Adrenal gland (tissue), 9 donors: ENCODE measurements at regions not wholly inside any gene's neighbourhood (a gene's known extent, or its start where the extent isn't known, plus 50 kb on each side); places are given as distances from the start of the nearest gene placed in this dataset.

ENCODE experiments used
- DNase-seq, 7 donors: peaks; one replicate each; pipeline ENCODE4 v3.0.0-alpha.2; 2019 to 2020
- H3K27ac ChIP-seq, 5 donors: fragments of 200-600 bp; sonication (generic) in 4 of 5; 1 replicate in 3 of 5; 2 replicates in 2 of 5; pipeline versions ENCODE4 v1.5.1 to v1.8.0; 2016 to 2020; ENCODE audit warnings: mild to moderate bottlenecking in 1 of 5
- H3K27me3 ChIP-seq: fragments of 200-600 bp; 2 replicates; pipeline ENCODE4 v1.8.0; 2021
- H3K36me3 ChIP-seq, 2 donors: fragments of 200-600 bp; replicated peaks in 1 of 2; 1 replicate in 1 of 2; 2 replicates in 1 of 2; pipeline versions ENCODE4 v1.5.1 to v1.8.0; 2018 to 2022
- H3K4me1 ChIP-seq, 2 donors: fragments of 200-600 bp; replicated peaks in 1 of 2; 1 replicate in 1 of 2; 2 replicates in 1 of 2; pipeline versions ENCODE4 v1.5.1 to v1.8.0; 2018 to 2021
- H3K4me3 ChIP-seq, 4 donors: fragments of 200-600 bp; sonication (generic) in 3 of 4; one replicate each; pipeline ENCODE4 v1.5.1; 2016 to 2018
- H3K9me3 ChIP-seq, 3 donors: fragments of 200-600 bp; sonication (generic) in 1 of 3; replicated peaks in 1 of 3; 1 replicate in 2 of 3; 2 replicates in 1 of 3; pipeline versions ENCODE4 v1.5.1 to v1.8.0; 2016 to 2021
- POLR2A ChIP-seq, 2 donors: fragments of 450-650 bp; IDR thresholded peaks; one replicate each; pipeline ENCODE4 v1.6.1; 2017; ENCODE audit warnings: antibody characterized with exemption in 2 of 2, mild to moderate bottlenecking in 2 of 2, moderate library complexity in 1 of 2
- WGBS, 4 donors: extraction: QIAGEN DNeasy Blood & Tissue Kit in 2 of 4; methylation state at CpG; one replicate each; pipeline versions ENCODE4 v1.1.5 to v1.1.7; 2013 to 2017; 5-methylcytosine and 5-hydroxymethylcytosine counted together
- intact Hi-C, 2 donors: fragments of 100-400 bp; cut with DNase I; formaldehyde crosslinking; loops; one replicate each; pipeline versions ENCODE4 v1.14.1 to v1.15.0; 2022 to 2023
- TF ChIP-seq, protein P1 (sequence below), 6 experiments: fragments of 450-650 bp in 4 of 6; fragments of 200-600 bp in 2 of 6; sonication (generic) in 1 of 6; IDR thresholded peaks; 1 replicate in 5 of 6; 2 replicates in 1 of 6; pipeline versions ENCODE4 v1.5.1 to v1.8.0; 2016 to 2021; ENCODE audit warnings: antibody characterized with exemption in 6 of 6, mild to moderate bottlenecking in 2 of 6, moderate library complexity in 1 of 6
- donor health status: healthy with polysubstance abuse.
- donor health status: Bipolar disorder and iron deficiency.
- donor health status: DM: yes; HTN: yes; CAD: no.
- donor health status: DM: no; HTN: no; CAD: no.
- donor health status: DM: no; HTN: no; CAD: no.

DNA sequence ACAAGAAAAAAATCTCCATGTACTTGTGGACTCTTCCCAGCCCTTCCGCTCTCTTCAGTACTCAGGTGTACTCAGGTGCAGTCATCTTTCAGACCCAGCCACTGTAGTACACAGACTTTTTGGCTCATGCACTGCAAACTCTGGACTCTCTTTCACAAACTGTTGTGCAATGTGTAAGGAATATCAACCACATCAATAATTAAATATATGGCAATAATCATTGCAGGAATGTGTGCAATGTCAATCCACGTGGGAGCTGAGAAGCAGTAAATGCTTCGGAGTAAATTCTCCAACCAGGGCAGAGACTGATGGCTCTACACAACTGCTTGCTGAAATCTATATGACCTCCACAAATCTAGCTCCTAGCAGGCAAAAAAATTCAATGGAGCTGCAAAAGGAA lies 287.3 kb upstream of the COL8A1 start:
- no peak overlapping the region for H3K27ac ChIP-seq
- 66 to 74% (median 68%) methylated on average over 3 of the region's 3 CpGs for WGBS, 4 donors
- no peak for DNase-seq
- H3K4me3 ChIP-seq: no peak overlapping the region
- H3K9me3 ChIP-seq: no peaks in the 10 kb centered on the region
- TF ChIP-seq, protein P1, sequence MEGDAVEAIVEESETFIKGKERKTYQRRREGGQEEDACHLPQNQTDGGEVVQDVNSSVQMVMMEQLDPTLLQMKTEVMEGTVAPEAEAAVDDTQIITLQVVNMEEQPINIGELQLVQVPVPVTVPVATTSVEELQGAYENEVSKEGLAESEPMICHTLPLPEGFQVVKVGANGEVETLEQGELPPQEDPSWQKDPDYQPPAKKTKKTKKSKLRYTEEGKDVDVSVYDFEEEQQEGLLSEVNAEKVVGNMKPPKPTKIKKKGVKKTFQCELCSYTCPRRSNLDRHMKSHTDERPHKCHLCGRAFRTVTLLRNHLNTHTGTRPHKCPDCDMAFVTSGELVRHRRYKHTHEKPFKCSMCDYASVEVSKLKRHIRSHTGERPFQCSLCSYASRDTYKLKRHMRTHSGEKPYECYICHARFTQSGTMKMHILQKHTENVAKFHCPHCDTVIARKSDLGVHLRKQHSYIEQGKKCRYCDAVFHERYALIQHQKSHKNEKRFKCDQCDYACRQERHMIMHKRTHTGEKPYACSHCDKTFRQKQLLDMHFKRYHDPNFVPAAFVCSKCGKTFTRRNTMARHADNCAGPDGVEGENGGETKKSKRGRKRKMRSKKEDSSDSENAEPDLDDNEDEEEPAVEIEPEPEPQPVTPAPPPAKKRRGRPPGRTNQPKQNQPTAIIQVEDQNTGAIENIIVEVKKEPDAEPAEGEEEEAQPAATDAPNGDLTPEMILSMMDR (IDR thresholded peaks at IDR 0.05): no peak
- H3K27me3 ChIP-seq: no peaks in the 10 kb centered on the region
- intact Hi-C loops: no loop called here
- H3K4me1 ChIP-seq: no peaks in the 10 kb centered on the region
- no peaks in the 10 kb centered on the region for H3K36me3 ChIP-seq

DNA sequence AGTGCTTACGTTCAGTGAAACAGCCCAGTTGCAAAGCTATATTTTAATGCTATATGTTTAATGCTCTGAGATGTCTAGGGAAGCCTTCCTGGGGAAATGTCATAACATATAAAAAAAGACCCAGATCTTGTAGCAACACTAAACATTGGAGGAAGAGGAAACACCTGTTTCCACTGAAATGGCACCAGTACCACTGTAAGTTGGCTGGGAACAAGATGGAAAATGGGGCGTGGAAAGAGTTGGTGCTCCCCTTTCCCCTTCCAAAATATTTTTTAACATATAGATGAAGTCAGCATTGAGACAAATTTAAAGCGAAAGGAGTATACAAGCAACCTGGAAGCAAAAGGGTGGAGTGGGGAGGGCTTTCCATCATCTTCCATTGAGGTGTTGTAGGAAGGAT lies 289.9 kb upstream of the COL8A1 start:
- no peaks in the 10 kb centered on the region for H3K27me3 ChIP-seq
- TF ChIP-seq, protein P1 (IDR thresholded peaks at IDR 0.05): no peak
- no peaks in the 10 kb centered on the region for H3K9me3 ChIP-seq
- no peaks in the 10 kb centered on the region for H3K4me1 ChIP-seq
- H3K4me3 ChIP-seq: no peak overlapping the region
- intact Hi-C loops: no loop called here
- no peaks in the 10 kb centered on the region for H3K36me3 ChIP-seq
- DNase-seq: no peak
- H3K27ac ChIP-seq: no peak overlapping the region
- WGBS, 4 donors: 59 to 69% (median 61%) methylated on average over 3 of the region's 3 CpGs

DNA sequence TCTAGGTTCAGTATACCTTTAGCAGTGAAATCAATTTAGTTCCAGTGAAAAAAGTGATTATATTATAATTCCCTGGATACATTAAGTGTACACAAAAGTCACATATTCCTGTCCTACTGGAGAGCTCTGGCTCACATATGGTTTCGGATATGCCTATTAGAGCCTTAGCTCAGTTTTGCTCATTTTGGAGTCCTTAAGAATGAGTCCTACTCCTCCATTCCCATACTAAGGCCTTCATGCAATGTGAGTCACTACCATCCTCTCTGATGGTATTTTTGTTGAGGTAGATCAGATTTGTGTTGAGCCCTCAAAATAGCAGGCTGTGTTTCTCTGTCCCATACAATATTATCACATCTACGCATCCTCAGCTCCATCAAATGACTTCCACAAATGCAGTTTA lies 294.2 kb upstream of the COL8A1 start:
- Histone ChIP-seq H3K36me3 (no peaks in the 10 kb centered on the region), H3K27me3 (no peaks in the 10 kb centered on the region), H3K4me3 (no peak overlapping the region), H3K9me3 (no peaks in the 10 kb centered on the region), H3K27ac (no peak overlapping the region), H3K4me1 (no peaks in the 10 kb centered on the region)
- TF ChIP-seq POLR2A (IDR thresholded peaks at IDR 0.05): no peak
- TF ChIP-seq, protein P1 (IDR thresholded peaks at IDR 0.05): no peak
- WGBS, 4 donors: 79 to 89% (median 81%) methylated on average over 2 of the region's 2 CpGs
- no peak for DNase-seq
- intact Hi-C loops: no loop called here

DNA sequence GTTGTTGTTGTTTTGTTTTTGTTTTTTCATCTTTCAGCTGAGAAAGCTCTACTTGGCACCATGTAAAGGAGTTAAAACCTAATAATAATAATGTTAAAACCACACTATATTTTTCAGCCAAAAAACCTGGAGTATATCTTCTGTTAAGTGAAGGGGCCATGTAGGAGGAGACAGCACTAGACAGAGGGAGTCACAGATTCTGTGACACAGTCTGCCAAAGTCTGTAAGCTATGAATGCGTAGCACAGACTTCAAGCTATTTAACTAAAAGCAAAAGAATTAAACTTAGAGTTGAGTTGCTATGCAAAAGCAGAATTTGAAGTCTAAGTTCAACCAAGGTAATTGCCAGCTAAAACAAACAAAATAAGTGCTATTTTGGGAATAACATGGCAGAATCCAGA lies 296.0 kb upstream of the COL8A1 start:
- H3K4me1 ChIP-seq: no peaks in the 10 kb centered on the region
- no peaks in the 10 kb centered on the region for H3K36me3 ChIP-seq
- TF ChIP-seq, protein P1 (IDR thresholded peaks at IDR 0.05): no peak
- no peak for TF ChIP-seq POLR2A (IDR thresholded peaks at IDR 0.05)
- intact Hi-C loops: no loop called here
- 65 to 78% (median 70%) methylated on average over 1 of the region's 1 CpG for WGBS, 4 donors
- DNase-seq: no peak
- no peak overlapping the region for H3K27ac ChIP-seq
- no peaks in the 10 kb centered on the region for H3K27me3 ChIP-seq
- no peak overlapping the region for H3K4me3 ChIP-seq
- H3K9me3 ChIP-seq: peaks cover 0 to 4% (median 0%) of the 10 kb centered on the region in 3 donors
